T-cell (primary cell): ENCODE measurements at regions not wholly inside any gene's neighbourhood (a gene's known extent, or its start where the extent isn't known, plus 50 kb on each side); places are given as distances from the start of the nearest gene placed in this dataset.

Experiments used
- ATAC-seq, 4 experiments: fragments of 200-7000 bp in 3 of 4; fragments of 150-1000 bp in 1 of 4; cut with Tn5 transposase; replicated peaks in 1 of 4; 1 replicate in 3 of 4; 2 replicates in 1 of 4; pipeline ENCODE4 v1.10.0; 2021; ENCODE audit warnings: moderate library complexity in 3 of 4, mild to moderate bottlenecking in 2 of 4, moderate number of reproducible peaks in 1 of 4
- CTCF ChIA-PET, 2 donors: fragments of 300-600 bp; sonication (Branson Sonifier 250); formaldehyde crosslinking; loops; one replicate each; lab custom pipeline; 2022; ENCODE audit warnings: antibody characterized with exemption in 2 of 2; lab: Charles Lee
- POLR2A ChIA-PET, 2 donors: fragments of 300-600 bp; sonication (Branson Sonifier 250); formaldehyde crosslinking; loops; one replicate each; lab custom pipeline; 2022; ENCODE audit warnings: antibody characterized with exemption in 2 of 2; lab: Charles Lee
- DNase-seq, 35 experiments: peaks; one replicate each; pipeline versions ENCODE4 v3.0.0 to v3.0.0-alpha.2; 2013 to 2023
- H3K27ac ChIP-seq: one replicate; pipeline ENCODE4 v1.5.1; 2013; ENCODE audit warnings: low read length
- H3K27me3 ChIP-seq, 2 experiments: replicated peaks in 1 of 2; 1 replicate in 1 of 2; 2 replicates in 1 of 2; pipeline versions ENCODE4 v1.6.1 to v1.7.0; 2013; ENCODE audit warnings: low read length in 1 of 2, mixed read lengths in 1 of 2; ENCODE audit not compliant: control insufficient read depth in 2 of 2, insufficient read depth in 2 of 2; ENCODE audit errors: extremely low read depth in 1 of 2
- H3K36me3 ChIP-seq, 2 donors: 1 replicate in 1 of 2; 2 replicates in 1 of 2; pipeline versions ENCODE4 v1.6.1 to v1.7.0; 2013; ENCODE audit warnings: low read length in 1 of 2; ENCODE audit not compliant: control insufficient read depth in 2 of 2, insufficient read depth in 1 of 2; ENCODE audit errors: extremely low read depth in 1 of 2
- H3K4me1 ChIP-seq, 2 experiments: 1 replicate in 1 of 2; 2 replicates in 1 of 2; pipeline versions ENCODE4 v1.6.1 to v1.7.0; 2013; ENCODE audit warnings: low read length in 2 of 2, mixed read lengths in 1 of 2; ENCODE audit not compliant: insufficient read depth in 2 of 2, control insufficient read depth in 1 of 2; ENCODE audit errors: extremely low read depth in 1 of 2
- H3K4me3 ChIP-seq, 2 donors: 1 replicate in 1 of 2; 2 replicates in 1 of 2; pipeline versions ENCODE4 v1.5.1 to v1.7.0; 2013; ENCODE audit warnings: mild to moderate bottlenecking in 2 of 2, low read length in 1 of 2, moderate library complexity in 1 of 2; ENCODE audit not compliant: control insufficient read depth in 1 of 2; ENCODE audit errors: extremely low read depth in 1 of 2
- H3K9me3 ChIP-seq: 2 replicates; pipeline ENCODE4 v1.7.0; 2013
- H3K27ac Mint-ChIP-seq, 2 donors: one replicate each; pipeline ENCODE4 v1.8.0; 2020 to 2021; ENCODE audit warnings: mild to moderate bottlenecking in 2 of 2, mixed read lengths in 2 of 2
- H3K27me3 Mint-ChIP-seq, 2 donors: one replicate each; pipeline ENCODE4 v1.8.0; 2021 to 2022; ENCODE audit warnings: mixed read lengths in 2 of 2
- H3K36me3 Mint-ChIP-seq: one replicate; pipeline ENCODE4 v1.8.0; 2021; ENCODE audit warnings: mixed read lengths
- H3K4me1 Mint-ChIP-seq, 3 donors: one replicate each; pipeline ENCODE4 v1.8.0; 2020 to 2022; ENCODE audit warnings: mixed read lengths in 3 of 3, mild to moderate bottlenecking in 1 of 3
- H3K4me3 Mint-ChIP-seq, 3 donors: one replicate each; pipeline ENCODE4 v1.8.0; 2020 to 2022; ENCODE audit warnings: mild to moderate bottlenecking in 3 of 3, mixed read lengths in 3 of 3, moderate library complexity in 3 of 3
- H3K9me3 Mint-ChIP-seq, 3 donors: one replicate each; pipeline ENCODE4 v1.8.0; 2020 to 2022; ENCODE audit warnings: mixed read lengths in 3 of 3
- WGBS: methylation state at CpG from one replicate; pipeline ENCODE4 v1.1.5; 2013; ENCODE audit warnings: missing lambda C conversion rate; ENCODE audit not compliant: insufficient coverage; 5-methylcytosine and 5-hydroxymethylcytosine counted together

GRCh38 chr4:183830438-183830985 lies 74.6 kb upstream of the STOX2 start:
- DNase-seq (no peak), ATAC-seq (no peak)
- no peaks in the 10 kb centered on the region for H3K27me3 Mint-ChIP-seq
- H3K4me3 Mint-ChIP-seq, result no peak overlapping the region
- Histone ChIP-seq H3K4me3 (no peak overlapping the region), H3K27ac (no peak overlapping the region), H3K27me3 (peaks cover 0 to 8% of the 10 kb centered on the region in 2 experiments), H3K9me3 (no peaks in the 10 kb centered on the region), H3K4me1 (peaks cover 0 to 16% of the 10 kb centered on the region in 2 experiments), H3K36me3 (no peaks in the 10 kb centered on the region)
- no peak overlapping the region for H3K27ac Mint-ChIP-seq
- no peaks in the 10 kb centered on the region for H3K9me3 Mint-ChIP-seq
- WGBS, result 0% methylated on average over 1 of the region's 2 CpGs
- no peaks in the 10 kb centered on the region for H3K36me3 Mint-ChIP-seq
- CTCF ChIA-PET, result no interaction called here
- peaks cover 15 to 23% (median 17%) of the 10 kb centered on the region in 3 donors for H3K4me1 Mint-ChIP-seq
- POLR2A ChIA-PET, result no interaction called here

GRCh38 chr4:183831026-183831446 lies 74.1 kb upstream of the STOX2 start:
- H3K27ac Mint-ChIP-seq, result no peak overlapping the region
- H3K27me3 Mint-ChIP-seq, result no peaks in the 10 kb centered on the region
- no peaks in the 10 kb centered on the region for H3K36me3 ChIP-seq
- ChIA-PET POLR2A (no interaction called here), CTCF (no interaction called here)
- peaks cover 0 to 16% of the 10 kb centered on the region in 2 experiments for H3K4me1 ChIP-seq
- H3K4me3 ChIP-seq, result no peak overlapping the region
- peaks cover 0 to 6% of the 10 kb centered on the region in 2 experiments for H3K27me3 ChIP-seq
- WGBS, result 61% methylated on average over 4 of the region's 9 CpGs
- H3K4me1 Mint-ChIP-seq, result peaks cover 15 to 23% (median 17%) of the 10 kb centered on the region in 3 donors
- no peak overlapping the region for H3K27ac ChIP-seq
- no peak for ATAC-seq
- no peaks in the 10 kb centered on the region for H3K36me3 Mint-ChIP-seq
- no peak for DNase-seq
- H3K9me3 Mint-ChIP-seq, result no peaks in the 10 kb centered on the region
- H3K4me3 Mint-ChIP-seq, result no peak overlapping the region
- H3K9me3 ChIP-seq, result no peaks in the 10 kb centered on the region

- Mint-ChIP-seq H3K4me1 (peaks cover 15 to 23% (median 17%) of the 10 kb centered on the region in 3 donors), H3K9me3 (no peaks in the 10 kb centered on the region), H3K36me3 (no peaks in the 10 kb centered on the region), H3K27ac (no peak overlapping the region), H3K4me3 (no peak overlapping the region), H3K27me3 (peaks cover under 1% of the 10 kb centered on the region in 2 donors)
- Histone ChIP-seq H3K9me3 (no peaks in the 10 kb centered on the region), H3K36me3 (no peaks in the 10 kb centered on the region), H3K27ac (no peak overlapping the region), H3K4me3 (no peak overlapping the region), H3K27me3 (no peaks in the 10 kb centered on the region), H3K4me1 (peaks cover 0 to 16% of the 10 kb centered on the region in 2 experiments)
- 20% methylated on average over 2 of the region's 5 CpGs for WGBS
- ATAC-seq (no peak), DNase-seq (no peak)
- ChIA-PET CTCF (interaction anchor here in 1 of 2 donors (0.6 kb wide), 1 partner anchor 515 kb away, joined by 3 read pairs; no protein-coding TSS in a partner anchor), POLR2A (interaction anchor here in 1 of 2 donors (0.6 kb wide), 1 partner anchor 430 kb away, joined by 5 read pairs; no protein-coding TSS in a partner anchor)
Measured at GRCh38 chr4:183831683-183832082, 73.4 kb upstream of the STOX2 start.

GRCh38 chr4:183832776-183833450 lies 72.2 kb upstream of the STOX2 start:
- Mint-ChIP-seq H3K9me3 (no peaks in the 10 kb centered on the region), H3K4me3 (no peak overlapping the region), H3K27ac (no peak overlapping the region), H3K27me3 (peaks cover 4 to 5% of the 10 kb centered on the region in 2 donors), H3K4me1 (peaks cover 11 to 17% (median 15%) of the 10 kb centered on the region in 3 donors), H3K36me3 (no peaks in the 10 kb centered on the region)
- Histone ChIP-seq H3K9me3 (no peaks in the 10 kb centered on the region), H3K27me3 (peaks cover 0 to 4% of the 10 kb centered on the region in 2 experiments), H3K36me3 (no peaks in the 10 kb centered on the region), H3K4me1 (peaks cover 0 to 13% of the 10 kb centered on the region in 2 experiments), H3K4me3 (no peak overlapping the region), H3K27ac (no peak overlapping the region)
- DNase-seq (no peak), ATAC-seq (no peak)
- CTCF ChIA-PET, result no interaction called here
- 80% methylated on average over 2 of the region's 9 CpGs for WGBS
- POLR2A ChIA-PET, result no interaction called here

GRCh38 chr4:183834252-183834651 lies 70.9 kb upstream of the STOX2 start:
- Histone ChIP-seq H3K4me3 (no peak overlapping the region), H3K36me3 (no peaks in the 10 kb centered on the region), H3K27me3 (peaks cover 0 to 10% of the 10 kb centered on the region in 2 experiments), H3K4me1 (no peaks in the 10 kb centered on the region), H3K27ac (no peak overlapping the region), H3K9me3 (no peaks in the 10 kb centered on the region)
- ChIA-PET CTCF (no interaction called here), POLR2A (no interaction called here)
- peaks cover 8 to 13% of the 10 kb centered on the region in 2 donors for H3K27me3 Mint-ChIP-seq
- peaks cover 2 to 5% (median 5%) of the 10 kb centered on the region in 3 donors for H3K4me1 Mint-ChIP-seq
- ATAC-seq (no peak), DNase-seq (no peak)
- no peak overlapping the region for H3K27ac Mint-ChIP-seq
- H3K4me3 Mint-ChIP-seq, result no peak overlapping the region
- no peaks in the 10 kb centered on the region for H3K36me3 Mint-ChIP-seq
- H3K9me3 Mint-ChIP-seq, result no peaks in the 10 kb centered on the region
- 78% methylated on average over 2 of the region's 9 CpGs for WGBS

- DNase-seq (no peak), ATAC-seq (no peak)
- Histone ChIP-seq H3K4me1 (no peaks in the 10 kb centered on the region), H3K27me3 (peaks cover 0 to 10% of the 10 kb centered on the region in 2 experiments), H3K4me3 (no peak overlapping the region), H3K27ac (no peak overlapping the region), H3K9me3 (no peaks in the 10 kb centered on the region), H3K36me3 (no peaks in the 10 kb centered on the region)
- H3K27ac Mint-ChIP-seq, result no peak overlapping the region
- no peaks in the 10 kb centered on the region for H3K36me3 Mint-ChIP-seq
- WGBS, result 79% methylated on average over 3 of the region's 5 CpGs
- H3K4me3 Mint-ChIP-seq, result no peak overlapping the region
- CTCF ChIA-PET, result interaction anchor here in 1 of 2 donors (0.6 kb wide), 1 partner anchor 333 kb away, joined by 4 read pairs; no protein-coding TSS in a partner anchor
- POLR2A ChIA-PET, result interaction anchor here in 1 of 2 donors (0.6 kb wide), 1 partner anchor 398 kb away, joined by 5 read pairs; no protein-coding TSS in a partner anchor
- no peaks in the 10 kb centered on the region for H3K4me1 Mint-ChIP-seq
- H3K9me3 Mint-ChIP-seq, result no peaks in the 10 kb centered on the region
- H3K27me3 Mint-ChIP-seq, result peaks cover 19 to 22% of the 10 kb centered on the region in 2 donors
Measured at GRCh38 chr4:183837222-183837621, 67.9 kb upstream of the STOX2 start.
